ENCODE measurements at regions not wholly inside any gene's neighbourhood (a gene's known extent, or its start where the extent isn't known, plus 50 kb on each side); places are given as distances from the start of the nearest gene placed in this dataset.
A peak's percentile ranks its signal among the peaks of the same experiment; 100 is the strongest.

- DNase-seq = no peak
These were observed 347.8 kb upstream of the GULP1 start for GRCh38 chr2:187943772-187944369.

- DNase-seq = no peak
These were observed 341.8 kb upstream of the GULP1 start for GRCh38 chr2:187949859-187950258.

- DNase-seq = no peak
These were observed 340.0 kb upstream of the GULP1 start for GRCh38 chr2:187951470-187952218.

- no peak for DNase-seq
These were observed 334.7 kb upstream of the GULP1 start for GRCh38 chr2:187956906-187957534.

- DNase-seq = no peak
These were observed 331.9 kb upstream of the GULP1 start for GRCh38 chr2:187959821-187960220.

- DNase-seq = no peak
These were observed 329.1 kb upstream of the GULP1 start for GRCh38 chr2:187962538-187962937.

GRCh38 chr2:187964746-187965145 lies 326.9 kb upstream of the GULP1 start:
- no peak for DNase-seq

- no peak for DNase-seq
These were observed 324.8 kb upstream of the GULP1 start for GRCh38 chr2:187966924-187967323.

- DNase-seq = no peak
These were observed 319.8 kb upstream of the GULP1 start for GRCh38 chr2:187971893-187972292.

GRCh38 chr2:187976259-187976985 lies 315.3 kb upstream of the GULP1 start:
- no peak for DNase-seq

- no peak for DNase-seq
These were observed 314.7 kb upstream of the GULP1 start for GRCh38 chr2:187976986-187977333.

- DNase-seq = no peak
These were observed 313.3 kb upstream of the GULP1 start for GRCh38 chr2:187978356-187978755.

GRCh38 chr2:187982668-187983067 lies 309.0 kb upstream of the GULP1 start:
- DNase-seq = peak in 1 of 2 donors; percentile 32

- no peak for DNase-seq
These were observed 306.5 kb upstream of the GULP1 start for GRCh38 chr2:187985195-187985594.

- DNase-seq = no peak
These were observed 305.8 kb upstream of the GULP1 start for GRCh38 chr2:187985923-187986322.

- no peak for DNase-seq
These were observed 305.1 kb upstream of the GULP1 start for GRCh38 chr2:187986390-187987105.

- no peak for DNase-seq
These were observed 303.3 kb upstream of the GULP1 start for GRCh38 chr2:187988348-187988747.

GRCh38 chr2:187989925-187990623 lies 301.6 kb upstream of the GULP1 start:
- DNase-seq = no peak

GRCh38 chr2:187991389-187991788 lies 300.3 kb upstream of the GULP1 start:
- DNase-seq = no peak

GRCh38 chr2:187994464-187995331 lies 297.0 kb upstream of the GULP1 start:
- no peak for DNase-seq

GRCh38 chr2:187995556-187995955 lies 296.1 kb upstream of the GULP1 start:
- no peak for DNase-seq
